HG02642 (cell line): ENCODE measurements at regions not wholly inside any gene's neighbourhood (a gene's known extent, or its start where the extent isn't known, plus 50 kb on each side); places are given as distances from the start of the nearest gene placed in this dataset.
"Not testable (repeated sequence)": the region's sequence is repeated elsewhere in the genome, so short reads cannot be mapped to it uniquely, and the experiment has no call there.

ENCODE experiments used
- ATAC-seq: cut with Tn5 transposase; IDR thresholded peaks from one replicate; pipeline ENCODE4 v1.9.1; 2021; ENCODE audit warnings: mild to moderate bottlenecking; ENCODE audit not compliant: unreplicated experiment, poor library complexity

DNA sequence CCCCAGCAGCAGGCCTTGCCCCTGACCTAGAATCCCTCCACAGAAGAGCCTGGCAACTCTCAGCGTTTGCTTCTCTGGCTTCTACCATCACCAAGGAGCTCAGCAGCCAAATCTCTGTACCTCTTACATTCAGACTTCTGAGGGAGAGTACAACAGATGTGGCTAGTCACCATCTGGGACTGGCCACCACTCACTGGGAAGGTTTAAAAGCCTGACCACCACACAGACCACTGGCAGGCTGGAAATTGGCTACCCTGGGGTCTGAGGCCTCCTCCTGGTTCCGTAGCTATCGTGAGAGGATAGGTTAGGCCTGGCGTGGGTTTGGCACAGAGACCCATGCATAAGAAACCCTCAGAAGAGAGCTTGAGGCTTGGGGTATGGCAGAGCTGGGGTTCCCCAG is 478.5 kb upstream of the CADM1 start:
- no peak for ATAC-seq

DNA sequence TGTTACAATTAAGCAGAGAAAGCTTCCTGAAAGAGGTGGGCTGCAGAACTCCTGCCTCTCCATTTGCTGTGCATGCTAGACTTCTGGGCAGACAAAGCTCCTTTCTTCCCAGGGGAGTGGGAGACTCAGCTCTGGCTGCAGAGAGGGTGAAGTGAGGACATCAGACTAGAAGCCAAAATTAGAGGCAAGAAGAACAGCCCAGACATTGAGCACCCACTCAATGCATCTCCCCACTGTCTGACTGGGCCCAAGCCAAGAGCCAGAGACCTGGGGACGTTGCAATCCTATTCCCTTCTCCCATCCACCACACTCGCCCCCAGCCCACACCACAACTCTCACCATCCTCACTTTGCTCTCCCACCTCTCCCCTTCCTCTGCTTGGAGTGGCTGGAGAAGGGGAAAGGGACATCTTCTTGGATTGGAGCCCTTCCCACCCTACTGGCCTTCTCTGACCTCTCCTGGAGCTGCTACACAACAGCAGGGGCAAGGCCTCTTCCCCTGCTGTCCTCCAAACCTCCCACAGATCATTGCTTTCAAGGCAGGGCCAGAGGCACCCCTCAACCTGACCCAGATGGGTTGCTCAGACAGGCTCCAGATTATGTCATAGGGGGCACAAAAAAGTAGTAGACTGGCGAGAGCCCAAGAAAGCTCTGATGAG is 477.7 kb upstream of the CADM1 start:
- no peak for ATAC-seq

DNA sequence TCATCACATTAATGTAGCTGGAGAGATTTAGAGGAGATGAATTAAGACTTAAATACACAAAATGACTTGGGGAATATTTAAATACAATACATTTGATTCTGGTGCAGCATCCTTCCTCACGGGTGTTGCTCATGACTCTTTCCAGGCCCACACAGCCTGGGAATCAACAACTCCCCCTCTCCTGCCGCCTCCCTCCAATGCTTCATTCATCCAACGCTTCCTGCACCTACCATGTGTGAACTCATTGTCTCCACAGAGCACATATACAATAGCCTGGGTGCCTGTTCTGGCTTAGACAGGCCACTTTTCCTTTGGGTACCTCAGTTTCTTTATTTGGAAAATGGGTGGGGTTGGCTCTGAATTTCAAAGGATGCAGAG is 476.9 kb upstream of the CADM1 start:
- ATAC-seq: no peak

DNA sequence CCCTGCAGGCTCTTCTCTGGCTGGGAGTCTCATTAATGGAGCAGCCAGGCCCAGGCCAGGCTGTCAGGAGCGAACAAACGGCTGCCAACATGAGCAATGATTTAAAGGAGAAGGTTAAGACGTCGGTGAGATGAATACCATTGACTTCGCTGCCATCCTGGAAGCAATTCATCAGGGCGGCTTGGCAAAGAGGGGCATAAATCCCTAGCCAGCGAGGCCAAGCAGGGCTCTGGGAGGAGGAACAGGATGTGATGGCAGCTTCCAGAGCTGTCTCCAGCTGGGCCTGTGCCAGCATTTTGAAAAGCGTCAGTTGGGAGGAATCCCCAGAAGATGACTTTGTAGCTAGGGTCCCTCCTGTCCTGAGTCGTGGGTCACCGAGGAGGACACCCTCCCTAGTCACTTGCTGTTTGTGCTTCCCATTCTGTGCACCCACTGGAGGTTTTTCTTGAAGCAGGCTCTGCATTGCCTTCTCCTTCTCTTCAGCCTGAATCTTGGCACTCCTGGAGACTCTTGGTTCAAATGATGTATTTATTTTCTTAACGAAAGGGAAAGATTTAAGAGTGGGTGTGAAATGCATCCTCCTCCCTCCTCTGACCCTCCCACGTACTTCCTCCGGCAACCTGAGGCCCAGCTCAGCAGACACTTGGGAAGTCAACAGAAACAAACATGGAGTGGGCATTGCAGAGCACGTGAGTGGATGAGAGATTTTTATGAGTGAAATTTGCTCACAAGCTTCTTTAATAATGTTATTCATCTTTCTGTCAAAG is 476.3 kb upstream of the CADM1 start:
- ATAC-seq: no peak

DNA sequence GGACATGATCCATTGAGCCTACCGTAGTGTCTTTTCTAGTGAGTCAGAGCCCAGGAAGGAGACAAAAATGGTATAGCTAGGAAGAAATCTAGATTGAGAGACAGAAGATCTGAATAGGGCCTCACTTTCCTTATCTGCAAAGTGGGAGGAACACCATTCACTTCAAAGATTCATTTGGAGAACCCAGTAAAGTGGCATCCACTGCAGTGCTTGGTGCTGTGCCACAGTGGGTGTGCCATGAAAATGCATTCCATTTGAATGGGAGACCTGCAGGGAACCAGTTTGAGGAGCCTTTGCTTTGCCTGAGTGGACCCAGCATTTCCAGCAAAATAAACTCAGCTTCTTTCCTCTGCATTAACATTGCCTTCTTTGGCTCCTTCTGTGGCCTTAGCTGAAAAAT is 470.5 kb upstream of the CADM1 start:
- ATAC-seq: no peak

DNA sequence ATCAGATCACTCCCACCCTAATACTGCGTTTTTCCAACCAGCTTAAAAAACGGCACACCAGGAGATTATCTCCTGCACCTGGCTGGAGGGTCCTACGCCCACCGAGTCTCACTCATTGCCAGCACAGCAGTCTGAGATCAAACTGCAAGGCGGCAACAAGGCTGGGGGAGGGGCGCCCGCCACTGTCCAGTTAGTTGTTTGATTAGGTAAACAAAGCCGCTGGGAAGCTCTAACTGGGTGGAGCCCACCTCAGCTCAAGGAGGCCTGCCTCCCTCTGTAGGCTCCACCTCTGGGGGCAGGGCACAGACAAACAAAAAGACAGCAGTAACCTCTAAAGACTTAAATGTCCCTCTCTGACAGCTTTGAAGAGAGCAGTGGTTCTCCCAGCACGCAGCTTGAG is 463.0 kb upstream of the CADM1 start:
- ATAC-seq: not testable (repeated sequence)

DNA sequence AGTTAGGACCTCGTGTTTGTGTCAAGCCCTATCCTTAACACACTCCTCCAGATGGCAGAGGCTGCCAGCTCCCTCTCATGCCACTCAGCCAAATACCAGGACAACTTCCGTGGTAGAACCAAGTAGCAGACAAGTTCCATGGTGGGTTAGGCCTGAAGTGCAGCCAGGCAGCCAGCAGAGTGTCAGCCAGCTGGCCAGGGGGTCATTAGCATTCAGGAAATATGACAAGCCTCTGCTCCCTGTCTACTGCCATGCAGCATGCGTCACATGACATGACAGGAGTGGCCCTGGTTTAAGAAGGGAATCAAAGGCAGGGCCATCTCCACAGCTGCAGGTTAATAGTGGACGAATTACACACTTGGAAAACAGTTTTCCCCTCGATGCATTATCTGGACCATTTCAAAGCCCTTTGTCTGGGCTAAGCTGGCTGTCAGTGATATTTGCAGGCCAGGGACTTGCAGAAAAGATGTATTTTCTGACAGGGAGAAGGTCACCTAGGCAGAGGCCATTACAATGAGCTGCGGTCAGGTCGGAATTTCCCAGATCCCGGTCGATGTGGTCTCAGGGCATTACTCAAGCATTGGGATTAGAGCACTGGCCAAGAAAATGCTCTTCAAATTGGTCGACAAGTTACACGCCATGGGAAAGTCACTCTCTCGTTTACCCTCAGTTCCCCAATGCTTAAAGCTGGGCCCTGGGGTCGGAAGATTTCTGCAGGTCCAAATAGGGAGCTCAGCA is 461.7 kb upstream of the CADM1 start:
- ATAC-seq: no peak

DNA sequence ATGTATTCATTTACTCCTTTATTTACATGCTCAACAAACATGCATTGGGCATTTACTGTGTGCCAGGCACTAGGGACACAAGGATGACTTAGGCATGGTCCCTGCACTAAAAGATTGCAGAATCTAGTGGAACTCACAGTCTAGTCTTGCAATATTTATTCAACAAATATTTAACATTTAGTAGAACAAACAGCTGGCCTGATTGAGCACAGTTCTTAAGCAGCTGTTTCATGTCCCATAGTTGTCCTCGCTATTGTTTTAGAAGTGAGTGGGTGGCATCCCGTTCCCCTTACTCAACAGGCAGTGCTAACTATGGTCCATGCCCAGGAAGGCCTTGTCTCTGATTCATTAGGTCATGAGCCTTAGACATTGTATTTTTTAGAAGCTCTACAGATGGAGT is 459.9 kb upstream of the CADM1 start:
- no peak for ATAC-seq

DNA sequence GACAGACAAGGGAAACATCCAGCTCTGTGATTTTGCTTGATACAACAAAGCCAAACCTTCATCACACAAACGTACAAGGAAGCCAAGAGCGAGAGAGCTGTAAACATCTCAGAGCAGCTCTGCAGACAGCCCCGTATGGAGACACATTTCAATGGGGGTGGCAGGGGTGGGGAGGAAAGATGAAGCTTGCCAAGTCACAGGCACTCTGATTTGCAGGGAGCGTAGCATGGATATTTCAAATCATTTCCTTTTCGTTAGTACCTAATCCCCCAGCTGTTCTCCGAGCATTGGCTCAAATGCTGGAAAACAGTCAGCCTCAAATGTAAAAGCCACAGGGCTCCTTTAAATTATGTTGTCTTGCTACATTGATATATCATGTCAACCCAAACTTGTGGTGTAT is 458.9 kb upstream of the CADM1 start:
- no peak for ATAC-seq

DNA sequence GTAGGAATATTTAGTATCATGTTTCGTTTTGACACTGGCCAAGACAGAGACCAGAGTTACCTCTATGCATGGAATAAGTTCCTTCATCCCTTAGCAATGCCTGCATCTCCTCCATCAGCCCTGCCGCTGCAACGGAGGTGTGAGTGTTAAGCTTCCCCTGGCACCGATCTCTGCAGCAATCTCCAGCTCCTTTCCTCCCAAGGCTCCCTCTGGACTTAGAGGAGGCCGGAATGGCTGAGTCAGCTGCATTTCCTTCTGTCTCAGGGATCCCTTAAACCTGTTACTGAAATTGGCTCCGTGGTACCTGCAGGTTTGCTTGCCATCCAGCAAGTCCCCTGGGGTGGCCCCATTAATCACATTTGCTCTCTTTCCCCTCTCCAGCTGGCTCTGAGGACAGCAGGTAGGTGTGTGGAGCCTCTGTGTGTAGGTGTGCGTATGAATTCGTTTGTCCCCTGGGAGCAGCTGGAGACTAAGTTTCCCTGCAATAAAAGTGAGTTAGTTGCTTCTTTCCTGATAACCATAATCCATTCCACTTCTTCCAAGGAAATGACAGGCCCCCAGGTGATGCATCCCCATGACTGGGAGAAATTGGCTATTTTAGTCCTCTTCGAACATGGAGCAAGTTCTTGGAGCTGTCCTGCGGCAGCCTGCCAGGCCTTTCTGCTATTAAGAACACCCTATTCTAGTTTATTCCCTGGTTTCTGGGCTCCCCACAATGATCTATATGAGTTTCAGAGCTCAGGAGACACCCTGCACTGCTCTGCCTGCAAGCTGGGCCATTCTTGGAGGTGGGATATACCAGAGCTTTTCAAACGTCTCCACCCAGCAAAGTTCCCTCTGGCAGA is 457.2 kb upstream of the CADM1 start:
- no peak for ATAC-seq

DNA sequence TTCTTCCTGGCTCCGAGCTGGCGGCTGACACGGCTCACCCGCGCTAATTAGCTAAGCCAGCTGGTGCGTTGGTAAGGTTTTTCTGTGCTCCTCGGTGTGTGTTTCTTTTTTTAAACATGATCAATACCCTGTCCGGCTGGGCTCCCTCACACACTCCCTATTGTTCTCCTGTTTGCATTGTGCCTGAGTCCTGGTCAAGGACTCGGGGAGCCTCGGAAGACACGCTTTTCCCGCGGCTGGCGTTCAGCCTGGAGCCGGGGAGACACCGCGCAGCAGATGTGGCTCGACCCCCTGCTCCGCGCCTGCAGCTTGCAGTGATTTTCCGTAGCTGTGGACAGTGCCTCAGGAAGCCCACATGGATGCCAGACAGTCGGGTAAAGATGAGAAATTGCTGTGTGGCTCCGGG is 454.9 kb upstream of the CADM1 start:
- no peak for ATAC-seq

DNA sequence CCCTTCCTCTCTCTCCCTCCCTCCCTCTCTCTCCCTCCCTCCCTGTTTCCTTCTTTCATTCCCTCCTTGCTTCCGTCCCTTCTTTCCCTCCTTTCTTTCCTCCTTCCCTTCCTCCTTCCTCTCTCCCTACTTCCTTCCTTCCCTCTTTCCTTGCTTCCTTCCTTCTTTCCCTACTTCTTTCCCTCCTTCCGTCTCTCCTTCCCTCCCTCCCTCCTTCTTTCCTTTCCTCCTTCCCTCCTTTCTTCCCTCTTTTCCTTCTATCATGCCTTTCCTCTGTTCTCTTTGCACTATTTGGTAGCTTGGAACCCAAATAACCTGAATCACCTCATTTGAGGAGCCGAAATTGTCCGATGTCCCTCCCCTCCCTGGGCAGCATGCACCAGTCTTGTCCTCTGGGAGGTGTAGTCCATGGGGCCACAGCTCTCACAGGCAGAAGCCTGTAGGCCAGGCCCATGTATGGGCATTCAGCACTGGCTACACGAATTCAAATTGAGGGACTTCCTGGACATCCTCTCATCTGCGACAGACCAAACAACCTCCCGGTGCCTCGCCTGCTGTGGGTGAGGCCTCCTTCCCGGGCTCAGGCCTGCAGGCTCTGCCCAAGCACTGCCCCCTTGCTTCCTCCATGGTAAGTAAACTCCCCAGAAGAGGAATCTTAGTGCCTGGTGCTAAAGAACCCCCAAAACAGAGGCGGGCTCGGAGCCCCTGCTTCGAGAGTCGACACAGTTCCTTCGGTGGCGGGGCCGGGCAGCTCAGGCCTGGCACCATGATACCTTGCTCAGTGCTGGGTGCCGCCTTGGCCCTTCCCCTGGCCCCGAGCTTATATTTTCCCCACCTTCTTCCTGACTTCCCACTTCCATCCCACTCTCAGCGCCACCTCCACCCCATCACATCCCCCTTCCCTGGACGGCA is 454.1 kb upstream of the CADM1 start:
- ATAC-seq: no peak

DNA sequence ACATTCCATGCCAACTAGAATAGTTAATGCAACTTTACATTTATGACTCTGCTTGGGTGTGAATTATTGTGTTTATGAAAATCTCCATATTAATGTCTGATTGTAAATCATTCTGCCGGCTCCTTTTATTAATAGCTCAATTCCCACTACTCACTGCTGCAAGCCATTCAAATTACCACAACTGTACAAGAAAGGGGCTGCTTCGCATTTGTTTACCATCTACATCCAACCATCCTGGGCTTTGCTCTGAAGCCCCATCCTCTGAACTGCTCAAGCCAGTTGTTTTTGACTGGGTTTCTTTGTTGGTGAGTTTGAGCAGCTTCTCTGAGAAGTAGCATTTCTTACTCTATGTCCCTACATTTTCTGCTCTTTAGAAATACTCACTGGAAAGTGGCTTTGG is 451.6 kb upstream of the CADM1 start:
- no peak for ATAC-seq

DNA sequence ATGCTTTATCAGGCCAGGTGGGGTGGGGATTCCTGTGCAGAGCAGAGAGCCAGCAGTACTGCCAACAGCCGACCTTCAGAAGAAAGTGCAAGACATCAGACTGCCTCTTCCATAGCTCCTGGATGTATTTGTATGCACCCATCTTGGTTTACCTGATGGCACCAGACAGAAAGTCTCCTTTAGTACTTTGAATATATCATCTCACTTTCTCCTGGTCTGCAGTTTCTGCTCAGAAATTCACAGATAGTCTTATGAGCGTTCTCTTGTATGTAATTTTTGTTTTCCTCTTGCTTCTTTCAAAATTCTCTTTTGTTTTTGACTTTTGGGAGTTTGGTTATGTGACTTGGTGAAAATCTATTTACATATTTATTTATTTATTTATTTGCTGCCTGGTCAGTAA is 446.4 kb upstream of the CADM1 start:
- ATAC-seq: no peak

DNA sequence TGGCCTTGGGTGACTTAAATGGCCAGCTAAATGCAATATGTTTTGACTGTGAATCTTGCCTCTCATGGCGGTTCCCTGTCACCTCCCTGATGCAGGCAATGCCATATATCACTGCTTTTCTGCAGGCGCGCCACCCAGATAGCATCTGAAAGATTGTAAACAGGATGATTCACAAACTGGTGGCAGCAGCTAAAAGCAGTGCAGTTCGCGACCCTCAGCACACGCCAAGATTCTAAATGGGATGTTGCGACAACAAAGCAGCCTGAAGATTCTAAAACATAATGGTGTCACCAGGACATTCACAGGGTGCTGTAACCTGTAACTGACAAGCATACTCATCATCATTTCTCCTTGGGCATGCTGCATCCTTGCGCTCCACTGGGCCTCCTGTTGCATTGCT is 440.4 kb upstream of the CADM1 start:
- ATAC-seq: no peak

DNA sequence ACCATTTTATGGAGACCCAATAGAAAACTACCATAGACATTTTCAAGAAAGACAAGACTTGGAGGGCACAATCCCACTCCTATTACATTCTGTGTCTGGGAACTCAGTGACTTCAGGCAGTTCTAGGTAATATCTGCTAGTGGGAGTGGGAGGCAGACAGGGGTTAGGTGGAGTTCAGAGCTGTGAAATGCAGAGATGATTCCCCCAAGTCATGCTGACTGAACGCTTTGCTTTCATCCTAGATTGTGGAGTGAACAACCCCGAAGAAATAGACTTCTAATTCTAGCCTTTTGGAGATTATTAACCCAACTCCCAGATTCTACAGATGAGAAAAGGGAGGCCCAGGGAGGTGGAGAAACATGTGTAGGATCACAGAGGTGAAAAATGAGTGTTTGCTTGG is 437.8 kb upstream of the CADM1 start:
- ATAC-seq: no peak

DNA sequence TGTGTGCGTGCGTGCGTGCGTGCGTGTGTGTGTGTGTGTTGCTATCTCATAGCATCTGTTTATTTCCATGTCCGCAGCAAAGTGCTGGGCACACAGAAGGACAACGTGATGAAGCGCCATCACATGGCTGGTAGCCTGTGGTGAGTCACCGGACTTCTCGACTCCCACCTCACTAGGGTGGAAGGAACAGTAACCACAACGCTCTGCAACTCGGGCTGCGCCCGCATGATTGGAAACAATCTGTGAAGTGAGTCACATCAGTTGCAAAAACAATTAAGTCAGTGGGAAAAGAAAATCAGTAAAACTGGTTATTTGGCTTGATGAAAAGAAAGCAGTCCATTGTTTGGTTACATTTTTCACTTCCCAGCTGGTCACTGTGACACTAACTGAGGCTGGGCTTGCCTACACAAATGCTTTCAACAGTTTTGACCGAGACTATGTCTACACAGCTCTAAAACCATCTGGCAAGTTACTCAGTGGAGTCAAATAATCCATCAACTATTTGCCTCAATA is 437.3 kb upstream of the CADM1 start:
- ATAC-seq: no peak

DNA sequence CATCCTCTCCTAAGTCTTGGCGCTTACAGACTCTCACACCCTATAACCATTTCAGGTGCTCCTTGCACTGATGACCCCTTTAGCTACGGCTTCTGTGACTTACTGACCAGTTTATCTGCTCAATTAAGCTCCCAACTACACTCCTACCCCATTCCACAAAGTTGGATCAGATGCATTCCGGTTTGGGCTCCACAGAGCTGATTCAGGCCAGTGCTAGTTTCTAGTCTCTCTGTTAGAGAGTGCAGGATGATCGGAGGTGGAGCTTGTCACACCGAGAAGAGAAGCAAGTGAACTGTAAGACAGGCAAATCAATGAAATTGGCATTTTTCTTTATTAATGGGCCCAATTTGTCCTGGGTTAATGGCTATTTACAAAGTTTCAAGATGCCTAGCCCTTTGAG is 436.8 kb upstream of the CADM1 start:
- no peak for ATAC-seq

DNA sequence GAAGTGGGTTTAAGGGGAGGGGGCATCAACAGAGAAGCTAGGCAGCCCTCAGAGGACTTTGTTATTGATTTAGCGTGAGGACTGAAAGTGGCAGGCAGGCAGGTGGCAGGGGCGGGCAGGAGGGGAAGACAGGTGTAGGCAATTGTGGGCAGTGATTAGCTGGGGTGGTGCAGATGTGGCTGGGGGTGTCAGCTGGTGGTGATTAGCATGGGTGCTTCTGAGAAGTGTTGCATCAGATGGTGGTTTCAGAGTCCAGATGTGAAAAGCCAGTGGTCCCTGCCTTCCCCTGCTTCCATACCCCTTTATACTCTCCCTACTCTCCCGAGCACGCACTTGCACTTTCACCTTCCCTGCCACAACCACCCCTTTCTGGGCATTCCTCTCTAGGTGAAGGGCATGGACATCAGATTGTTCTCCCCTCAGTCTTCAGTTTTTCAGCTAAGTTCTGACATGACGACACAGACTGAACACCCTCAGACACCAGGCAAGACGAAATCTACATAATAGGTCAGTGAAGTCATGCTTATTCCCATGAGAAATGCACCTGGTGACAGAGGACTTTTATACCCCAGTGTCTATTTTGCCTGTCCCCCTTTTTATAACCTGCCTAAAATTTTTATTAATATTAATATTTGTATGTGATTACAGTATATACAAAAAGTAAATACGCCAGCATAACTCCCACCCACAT is 435.7 kb upstream of the CADM1 start:
- no peak for ATAC-seq
